Neural progenitor cell (in vitro differentiated cells): ENCODE measurements at regions not wholly inside any gene's neighbourhood (a gene's known extent, or its start where the extent isn't known, plus 50 kb on each side); places are given as distances from the start of the nearest gene placed in this dataset.

Experiments used
- DNase-seq: peaks from one replicate; pipeline ENCODE4 v3.0.0-alpha.2; 2016; ENCODE audit warnings: low spot score
- H2AFZ ChIP-seq: fragments of 200-600 bp; sonication (generic); replicated peaks from 2 replicates; pipeline ENCODE4 v1.6.1; 2016; ENCODE audit warnings: antibody characterized with exemption
- H3F3A ChIP-seq: fragments of 200-600 bp; sonication (generic); 2 replicates; pipeline ENCODE4 v1.6.1; 2016; ENCODE audit warnings: antibody characterized with exemption, low read depth
- H3K27ac ChIP-seq: fragments of 200-600 bp; sonication (generic); 2 replicates; pipeline ENCODE4 v1.5.1; 2016; ENCODE audit warnings: mild to moderate bottlenecking
- H3K27me3 ChIP-seq: fragments of 200-600 bp; sonication (generic); 2 replicates; pipeline ENCODE4 v1.6.1; 2016; ENCODE audit warnings: mild to moderate bottlenecking, moderate library complexity
- H3K36me3 ChIP-seq: fragments of 200-600 bp; sonication (generic); 2 replicates; pipeline ENCODE4 v1.5.1; 2016
- H3K4me1 ChIP-seq: fragments of 200-600 bp; sonication (generic); 2 replicates; pipeline ENCODE4 v1.6.1; 2016; ENCODE audit warnings: mixed run types
- H3K4me2 ChIP-seq: fragments of 200-600 bp; sonication (generic); 2 replicates; pipeline ENCODE4 v1.6.1; 2016
- H3K4me3 ChIP-seq: fragments of 200-600 bp; sonication (generic); 2 replicates; pipeline ENCODE4 v1.5.1; 2016
- H3K79me2 ChIP-seq: fragments of 200-600 bp; sonication (generic); 2 replicates; pipeline ENCODE4 v1.6.1; 2016; ENCODE audit warnings: low read depth
- H3K9ac ChIP-seq: fragments of 200-600 bp; sonication (generic); 2 replicates; pipeline ENCODE4 v1.6.1; 2016
- H3K9me3 ChIP-seq: fragments of 200-600 bp; sonication (generic); 2 replicates; pipeline ENCODE4 v1.5.1; 2016; ENCODE audit warnings: low read depth
- H4K20me1 ChIP-seq: fragments of 200-600 bp; sonication (generic); 2 replicates; pipeline ENCODE4 v1.6.1; 2016; ENCODE audit warnings: low read depth
- H3K27ac Mint-ChIP-seq: 3 replicates; pipeline ENCODE4 v1.8.0; 2021; ENCODE audit warnings: mixed read lengths
- H3K27me3 Mint-ChIP-seq: 2 replicates; pipeline ENCODE4 v1.8.0; 2022; ENCODE audit warnings: low read depth, mild to moderate bottlenecking, inconsistent platforms, moderate library complexity, mixed read lengths; ENCODE audit not compliant: insufficient read depth
- H3K36me3 Mint-ChIP-seq: 3 replicates; pipeline ENCODE4 v1.8.0; 2021; ENCODE audit warnings: mixed read lengths
- H3K4me1 Mint-ChIP-seq: 3 replicates; pipeline ENCODE4 v1.8.0; 2021; ENCODE audit warnings: mixed read lengths
- H3K4me3 Mint-ChIP-seq: 3 replicates; pipeline ENCODE4 v1.8.0; 2021; ENCODE audit warnings: mild to moderate bottlenecking, moderate library complexity, mixed read lengths
- H3K9me3 Mint-ChIP-seq: 3 replicates; pipeline ENCODE4 v1.8.0; 2020; ENCODE audit warnings: mixed read lengths
- EZH2 ChIP-seq: fragments of 200-600 bp; sonication (generic); IDR thresholded peaks from 2 replicates; pipeline ENCODE4 v1.6.1; 2017; ENCODE audit warnings: antibody characterized with exemption, mild to moderate bottlenecking, moderate library complexity
- EZH2phosphoT487 ChIP-seq: fragments of 200-600 bp; sonication (generic); IDR thresholded peaks from 2 replicates; pipeline ENCODE4 v1.6.1; 2017; ENCODE audit warnings: antibody characterized with exemption
- TF ChIP-seq, protein P1 (sequence below): fragments of 200-600 bp; sonication (generic); IDR thresholded peaks from 2 replicates; pipeline ENCODE4 v1.5.1; 2017; ENCODE audit warnings: antibody characterized with exemption, mild to moderate bottlenecking

- Histone ChIP-seq H3K9ac (no peak overlapping the region), H2AFZ (no peak overlapping the region), H3K36me3 (no peaks in the 10 kb centered on the region), H3K9me3 (no peaks in the 10 kb centered on the region), H3K79me2 (no peaks in the 10 kb centered on the region), H3K4me1 (no peaks in the 10 kb centered on the region), H3K27ac (no peak overlapping the region), H3K4me3 (no peak overlapping the region), H3K4me2 (no peak overlapping the region), H3K27me3 (no peaks in the 10 kb centered on the region), H4K20me1 (no peaks in the 10 kb centered on the region), H3F3A (no peaks in the 10 kb centered on the region)
- Mint-ChIP-seq H3K27ac (no peak overlapping the region), H3K9me3 (no peaks in the 10 kb centered on the region), H3K4me3 (no peak overlapping the region), H3K36me3 (no peaks in the 10 kb centered on the region), H3K27me3 (peaks cover 20% of the 10 kb centered on the region), H3K4me1 (no peaks in the 10 kb centered on the region)
- no peak for TF ChIP-seq EZH2phosphoT487
- TF ChIP-seq EZH2, result no peak
- TF ChIP-seq, protein P1, sequence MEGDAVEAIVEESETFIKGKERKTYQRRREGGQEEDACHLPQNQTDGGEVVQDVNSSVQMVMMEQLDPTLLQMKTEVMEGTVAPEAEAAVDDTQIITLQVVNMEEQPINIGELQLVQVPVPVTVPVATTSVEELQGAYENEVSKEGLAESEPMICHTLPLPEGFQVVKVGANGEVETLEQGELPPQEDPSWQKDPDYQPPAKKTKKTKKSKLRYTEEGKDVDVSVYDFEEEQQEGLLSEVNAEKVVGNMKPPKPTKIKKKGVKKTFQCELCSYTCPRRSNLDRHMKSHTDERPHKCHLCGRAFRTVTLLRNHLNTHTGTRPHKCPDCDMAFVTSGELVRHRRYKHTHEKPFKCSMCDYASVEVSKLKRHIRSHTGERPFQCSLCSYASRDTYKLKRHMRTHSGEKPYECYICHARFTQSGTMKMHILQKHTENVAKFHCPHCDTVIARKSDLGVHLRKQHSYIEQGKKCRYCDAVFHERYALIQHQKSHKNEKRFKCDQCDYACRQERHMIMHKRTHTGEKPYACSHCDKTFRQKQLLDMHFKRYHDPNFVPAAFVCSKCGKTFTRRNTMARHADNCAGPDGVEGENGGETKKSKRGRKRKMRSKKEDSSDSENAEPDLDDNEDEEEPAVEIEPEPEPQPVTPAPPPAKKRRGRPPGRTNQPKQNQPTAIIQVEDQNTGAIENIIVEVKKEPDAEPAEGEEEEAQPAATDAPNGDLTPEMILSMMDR, result no peak
- no peak for DNase-seq
These were observed 207.2 kb downstream of the ENGASE start for GRCh38 chr17:79281803-79282202.

GRCh38 chr17:79280866-79281572, 206.4 kb downstream of the ENGASE start:
- no peak for TF ChIP-seq EZH2phosphoT487
- TF ChIP-seq, protein P1, result no peak
- TF ChIP-seq EZH2, result no peak
- Mint-ChIP-seq H3K4me1 (no peaks in the 10 kb centered on the region), H3K9me3 (no peaks in the 10 kb centered on the region), H3K27me3 (peaks cover 15% of the 10 kb centered on the region), H3K36me3 (no peaks in the 10 kb centered on the region), H3K4me3 (no peak overlapping the region), H3K27ac (no peak overlapping the region)
- H3K9me3 ChIP-seq, result no peaks in the 10 kb centered on the region
- H3K27ac ChIP-seq, result no peak overlapping the region
- H3K4me2 ChIP-seq, result no peak overlapping the region
- no peaks in the 10 kb centered on the region for H3K36me3 ChIP-seq
- H2AFZ ChIP-seq, result no peak overlapping the region
- no peaks in the 10 kb centered on the region for H3K27me3 ChIP-seq
- DNase-seq, result no peak
- H3K4me3 ChIP-seq, result no peak overlapping the region
- no peaks in the 10 kb centered on the region for H3K79me2 ChIP-seq
- H3K9ac ChIP-seq, result no peak overlapping the region
- no peaks in the 10 kb centered on the region for H3K4me1 ChIP-seq
- no peaks in the 10 kb centered on the region for H3F3A ChIP-seq
- H4K20me1 ChIP-seq, result no peaks in the 10 kb centered on the region

DNA sequence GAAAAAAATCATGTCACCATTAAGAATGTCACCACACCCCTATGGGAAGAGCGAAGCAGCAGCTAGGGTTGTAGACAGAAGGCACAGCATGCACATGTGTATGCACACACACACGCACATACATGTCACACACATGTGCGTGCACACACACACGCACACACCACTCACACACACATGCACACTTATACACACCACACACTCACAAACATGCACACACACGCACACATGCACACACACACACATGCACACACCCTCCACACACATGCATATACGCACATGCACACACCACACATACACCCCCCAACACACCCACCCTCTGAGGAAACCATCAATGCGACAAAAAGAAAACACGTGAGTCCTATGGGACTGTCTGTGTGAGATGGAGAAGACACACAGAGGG, 205.4 kb downstream of the ENGASE start:
- H3F3A ChIP-seq, result no peaks in the 10 kb centered on the region
- DNase-seq, result no peak
- Mint-ChIP-seq H3K27me3 (peaks cover 17% of the 10 kb centered on the region), H3K4me3 (no peak overlapping the region), H3K27ac (no peak overlapping the region), H3K36me3 (no peaks in the 10 kb centered on the region), H3K4me1 (peaks cover 4% of the 10 kb centered on the region), H3K9me3 (no peaks in the 10 kb centered on the region)
- H3K4me3 ChIP-seq, result no peak overlapping the region
- no peaks in the 10 kb centered on the region for H3K27me3 ChIP-seq
- no peak overlapping the region for H2AFZ ChIP-seq
- no peaks in the 10 kb centered on the region for H3K36me3 ChIP-seq
- TF ChIP-seq EZH2phosphoT487 (no peak), EZH2 (no peak)
- TF ChIP-seq, protein P1, result no peak
- H3K4me2 ChIP-seq, result no peak overlapping the region
- H3K9me3 ChIP-seq, result no peaks in the 10 kb centered on the region
- no peak overlapping the region for H3K27ac ChIP-seq
- no peaks in the 10 kb centered on the region for H3K79me2 ChIP-seq
- no peaks in the 10 kb centered on the region for H3K4me1 ChIP-seq
- H3K9ac ChIP-seq, result no peak overlapping the region
- no peaks in the 10 kb centered on the region for H4K20me1 ChIP-seq
